H1 (cell line): ENCODE measurements at regions not wholly inside any gene's neighbourhood (a gene's known extent, or its start where the extent isn't known, plus 50 kb on each side); places are given as distances from the start of the nearest gene placed in this dataset.

ENCODE experiments used
- CTCF ChIA-PET: fragments of 300-600 bp; sonication (Branson Sonifier 250); formaldehyde crosslinking; loops from one replicate; lab custom pipeline; 2021; ENCODE audit not compliant: partially characterized antibody; lab: Charles Lee
- POLR2A ChIA-PET: fragments of 300-600 bp; sonication (Branson Sonifier 250); formaldehyde crosslinking; loops from one replicate; lab custom pipeline; 2021; ENCODE audit warnings: inconsistent platforms; ENCODE audit not compliant: partially characterized antibody; lab: Charles Lee
- DNase-seq, 2 experiments: peaks; one replicate each; pipeline versions ENCODE4 v3.0.0 to v3.0.0-alpha.2; 2010 to 2022; ENCODE audit warnings: low spot score in 2 of 2, low read depth in 1 of 2, mixed read lengths in 1 of 2
- FAIRE-seq: peaks from 2 replicates; lab custom pipeline; 2011; peaks lifted over from hg19 to GRCh38; lab: Jason Lieb, UNC
- H2AFZ ChIP-seq: 2 replicates; pipeline ENCODE4 v1.8.1; 2012; ENCODE audit warnings: low read length, inconsistent platforms
- H2AK5ac ChIP-seq: 2 replicates; pipeline ENCODE4 v1.6.1; 2013; ENCODE audit warnings: low read depth, low read length
- H2BK120ac ChIP-seq: replicated peaks from 2 replicates; pipeline ENCODE3; 2013; ENCODE audit warnings: low read depth, low read length, inconsistent platforms
- H2BK12ac ChIP-seq: 2 replicates; pipeline ENCODE4 v1.6.1; 2013; ENCODE audit warnings: low read depth, low read length
- H2BK15ac ChIP-seq: 2 replicates; pipeline ENCODE4 v1.6.1; 2013; ENCODE audit warnings: low read length
- H2BK20ac ChIP-seq: 2 replicates; pipeline ENCODE4 v1.6.1; 2013; ENCODE audit warnings: low read length
- H2BK5ac ChIP-seq: 2 replicates; pipeline ENCODE4 v1.6.1; 2013; ENCODE audit warnings: low read depth, low read length
- H3K14ac ChIP-seq: 2 replicates; pipeline ENCODE4 v1.6.1; 2013; ENCODE audit warnings: inconsistent platforms; ENCODE audit not compliant: insufficient read length
- H3K18ac ChIP-seq: 2 replicates; pipeline ENCODE4 v1.6.1; 2013; ENCODE audit warnings: low read length; ENCODE audit errors: extremely low read depth
- H3K23ac ChIP-seq: 2 replicates; pipeline ENCODE4 v1.6.1; 2013; ENCODE audit warnings: inconsistent platforms; ENCODE audit not compliant: insufficient read length
- H3K23me2 ChIP-seq: 2 replicates; pipeline ENCODE4 v1.6.1; 2013; ENCODE audit warnings: low read depth, low read length
- H3K27ac ChIP-seq: 2 replicates; pipeline ENCODE4 v1.6.1; 2011; ENCODE audit warnings: low read depth, low read length, inconsistent platforms
- H3K27me3 ChIP-seq, 4 experiments: replicated peaks in 1 of 4; 1 replicate in 1 of 4; 2 replicates in 3 of 4; pipeline versions ENCODE4 v1.6.1 to v1.8.1; 2011 to 2013; ENCODE audit warnings: low read length in 3 of 4, mild to moderate bottlenecking in 3 of 4, inconsistent platforms in 2 of 4, mixed read lengths in 2 of 4, moderate library complexity in 1 of 4; ENCODE audit not compliant: control insufficient read depth in 3 of 4, insufficient read depth in 3 of 4; ENCODE audit errors: extremely low read depth in 1 of 4
- H3K36me3 ChIP-seq, 4 experiments: 2 replicates each; pipeline versions ENCODE4 v1.6.1 to v1.8.1; 2011 to 2013; ENCODE audit warnings: mild to moderate bottlenecking in 4 of 4, low read length in 3 of 4, moderate library complexity in 2 of 4, control low read depth in 1 of 4, inconsistent platforms in 1 of 4; ENCODE audit not compliant: insufficient read depth in 4 of 4, control insufficient read depth in 2 of 4
- H3K4ac ChIP-seq: replicated peaks from 2 replicates; pipeline ENCODE3; 2013; ENCODE audit warnings: low read length, low read depth, mixed read lengths, inconsistent platforms; ENCODE audit not compliant: insufficient read length
- H3K4me1 ChIP-seq, 4 experiments: replicated peaks in 1 of 4; 1 replicate in 1 of 4; 2 replicates in 3 of 4; pipeline versions ENCODE4 v1.6.1 to v1.8.1; 2011 to 2013; ENCODE audit warnings: low read length in 3 of 4, inconsistent platforms in 2 of 4, mixed read lengths in 1 of 4; ENCODE audit not compliant: insufficient read depth in 4 of 4, control insufficient read depth in 3 of 4
- H3K4me2 ChIP-seq, 2 experiments: 2 replicates each; pipeline versions ENCODE4 v1.6.1 to v1.8.1; 2011 to 2013; ENCODE audit warnings: low read depth in 2 of 2, low read length in 2 of 2, control low read depth in 1 of 2, inconsistent platforms in 1 of 2, mild to moderate bottlenecking in 1 of 2; ENCODE audit not compliant: insufficient read depth in 1 of 2
- H3K4me3 ChIP-seq, 4 experiments: fragments of 200-600, 300-600 bp in 1 of 4; sonication (generic), shearing (Covaris generic), sonication (Bioruptor Twin) in 1 of 4; 2 replicates each; pipeline versions ENCODE4 v1.5.1 to v1.8.1; 2011 to 2016; ENCODE audit warnings: low read length in 4 of 4, low read depth in 3 of 4, control low read depth in 2 of 4, inconsistent platforms in 2 of 4, mild to moderate bottlenecking in 2 of 4, mixed read lengths in 1 of 4, moderate library complexity in 1 of 4; ENCODE audit not compliant: insufficient read depth in 2 of 4; ENCODE audit errors: extremely low read depth in 1 of 4
- H3K56ac ChIP-seq: replicated peaks from 2 replicates; pipeline ENCODE3; 2013; ENCODE audit warnings: low read depth, mild to moderate bottlenecking, mixed read lengths, low read length, inconsistent platforms; ENCODE audit not compliant: insufficient read length
- H3K79me1 ChIP-seq: 2 replicates; pipeline ENCODE4 v1.6.1; 2013; ENCODE audit warnings: low read depth, low read length, control low read depth
- H3K79me2 ChIP-seq, 2 experiments: 2 replicates each; pipeline versions ENCODE4 v1.6.1 to v1.8.1; 2012 to 2013; ENCODE audit warnings: low read length in 2 of 2, mild to moderate bottlenecking in 2 of 2, inconsistent platforms in 1 of 2; ENCODE audit not compliant: insufficient read depth in 2 of 2, control insufficient read depth in 1 of 2
- H3K9ac ChIP-seq, 4 experiments: replicated peaks in 1 of 4; 1 replicate in 1 of 4; 2 replicates in 3 of 4; pipeline versions ENCODE4 v1.6.1 to v1.8.1; 2011 to 2013; ENCODE audit warnings: low read depth in 3 of 4, low read length in 3 of 4, control low read depth in 2 of 4, mild to moderate bottlenecking in 2 of 4, moderate library complexity in 2 of 4, inconsistent platforms in 1 of 4; ENCODE audit errors: extremely low read depth in 1 of 4
- H3K9me3 ChIP-seq, 2 experiments: 2 replicates each; pipeline versions ENCODE4 v1.6.1 to v1.8.1; 2012 to 2013; ENCODE audit warnings: mild to moderate bottlenecking in 2 of 2, moderate library complexity in 2 of 2, control low read depth in 1 of 2, inconsistent platforms in 1 of 2, low read depth in 1 of 2, low read length in 1 of 2, mixed read lengths in 1 of 2; ENCODE audit not compliant: insufficient read depth in 2 of 2
- H4K20me1 ChIP-seq, 2 experiments: replicated peaks in 1 of 2; 2 replicates each; pipeline versions ENCODE3 to v1.8.1; 2011 to 2013; ENCODE audit warnings: inconsistent platforms in 2 of 2, low read length in 2 of 2, mild to moderate bottlenecking in 1 of 2; ENCODE audit not compliant: insufficient read depth in 2 of 2, control insufficient read depth in 1 of 2
- H4K5ac ChIP-seq: 2 replicates; pipeline ENCODE4 v1.6.1; 2013; ENCODE audit warnings: low read length, low read depth, mixed read lengths, inconsistent platforms; ENCODE audit not compliant: insufficient read length
- H4K8ac ChIP-seq: 2 replicates; pipeline ENCODE4 v1.8.0; 2013; ENCODE audit warnings: mild to moderate bottlenecking, moderate library complexity, low read length, inconsistent platforms; ENCODE audit not compliant: insufficient read depth; ENCODE audit errors: extremely low read depth
- H4K91ac ChIP-seq: replicated peaks from 2 replicates; pipeline ENCODE3; 2013; ENCODE audit warnings: low read length, mixed read lengths, inconsistent platforms; ENCODE audit not compliant: insufficient read length
- PHF8 ChIP-seq: fragments of 200-600 bp; sonication (generic); conservative IDR thresholded peaks from 2 replicates; pipeline ENCODE4 v1.7.1; 2012; ENCODE audit warnings: low read depth, mild to moderate bottlenecking, inconsistent platforms, low read length, moderate library complexity
- WGBS, 2 experiments: shearing (Covaris generic) in 1 of 2; methylation state at CpG; one replicate each; pipeline versions ENCODE4 v1.1.6 to v1.1.7; 2013 to 2015; ENCODE audit warnings: low lambda C conversion rate in 2 of 2, mixed read lengths in 2 of 2, inconsistent platforms in 1 of 2, low coverage in 1 of 2, missing lambda C conversion rate in 1 of 2; ENCODE audit not compliant: insufficient replicate concordance in 2 of 2, insufficient coverage in 1 of 2, insufficient read length in 1 of 2; ENCODE audit errors: extremely low coverage in 1 of 2, missing lambda C conversion rate in 1 of 2; 5-methylcytosine and 5-hydroxymethylcytosine counted together

DNA sequence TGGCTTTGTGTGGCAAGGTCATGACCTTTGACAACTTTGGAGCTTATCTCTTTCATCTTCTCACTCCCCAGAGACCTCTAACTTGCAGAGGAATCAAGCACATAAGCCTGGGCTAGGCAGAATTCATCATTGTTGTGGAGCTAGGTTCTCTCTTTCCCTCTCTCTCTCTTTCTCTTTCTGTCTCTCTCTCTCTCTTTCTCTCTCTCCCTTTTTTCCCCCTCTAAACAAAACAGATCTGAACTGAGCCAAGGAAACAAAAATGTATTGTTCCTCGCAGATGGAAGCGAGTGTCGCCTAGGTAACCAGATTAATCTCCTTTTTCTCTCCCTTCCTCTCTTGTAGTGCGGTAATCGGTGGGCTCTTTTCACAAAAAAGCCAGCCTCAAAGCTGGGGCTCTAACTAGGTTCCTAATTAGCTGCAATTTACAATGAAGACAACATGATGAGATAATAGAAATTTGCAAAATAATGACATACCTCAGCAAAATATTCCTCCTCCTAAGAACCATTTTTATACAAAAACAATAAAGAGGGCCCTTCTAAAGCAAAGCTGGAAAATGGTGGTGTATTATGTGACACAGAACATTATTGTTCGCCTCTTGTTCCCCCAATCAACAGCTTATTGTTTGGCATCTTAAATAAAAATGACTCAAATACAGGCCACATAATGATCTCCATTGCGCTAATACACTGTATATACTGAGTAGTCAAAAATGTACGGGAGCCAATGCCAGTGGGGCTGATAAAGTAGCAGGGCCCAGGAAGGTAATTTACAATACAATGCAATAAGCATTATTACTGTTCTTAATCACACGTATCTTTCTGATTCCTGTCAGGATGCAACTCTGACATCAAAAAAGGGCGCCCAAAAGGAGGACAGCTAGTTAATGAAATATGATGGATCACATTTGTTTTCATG lies 65.7 kb upstream of the SOX5 start:
- H2BK20ac ChIP-seq = no peak overlapping the region
- no peak overlapping the region for H2AFZ ChIP-seq
- no peaks in the 10 kb centered on the region for H3K79me2 ChIP-seq
- no peak overlapping the region for H2AK5ac ChIP-seq
- H3K23me2 ChIP-seq = no peaks in the 10 kb centered on the region
- no peaks in the 10 kb centered on the region for H4K20me1 ChIP-seq
- no peak overlapping the region for H3K18ac ChIP-seq
- no peak overlapping the region for H3K23ac ChIP-seq
- H2BK120ac ChIP-seq = no peak overlapping the region
- no peak overlapping the region for H3K14ac ChIP-seq
- H3K4ac ChIP-seq = no peak overlapping the region
- H2BK5ac ChIP-seq = no peak overlapping the region
- no peak overlapping the region for H4K8ac ChIP-seq
- H3K27ac ChIP-seq = no peak overlapping the region
- H4K91ac ChIP-seq = no peak overlapping the region
- FAIRE-seq = no peak
- H4K5ac ChIP-seq = no peak overlapping the region
- POLR2A ChIA-PET = no interaction called here
- H3K9ac ChIP-seq = no peak overlapping the region
- H2BK12ac ChIP-seq = no peak overlapping the region
- H3K4me1 ChIP-seq = peaks cover 0 to 4% (median 0%) of the 10 kb centered on the region in 4 experiments; a peak in 3 of 7 replicates
- H3K4me2 ChIP-seq = no peak overlapping the region; a peak in 1 of 4 replicates
- CTCF ChIA-PET = interaction anchor here (0.7 to 4.1 kb wide), 6 partner anchors 8 to 306 kb away, joined by 3 to 22 read pairs (median 4); no protein-coding TSS in a partner anchor
- 33% methylated on average over 10 of the region's 10 CpGs; no CpG with 5 or more reads in 1 of the 2 experiments for WGBS, 2 experiments
- H3K79me1 ChIP-seq = no peaks in the 10 kb centered on the region
- no peak overlapping the region for H2BK15ac ChIP-seq
- H3K56ac ChIP-seq = no peak overlapping the region
- peaks cover 15 to 34% (median 21%) of the 10 kb centered on the region in 4 experiments for H3K27me3 ChIP-seq
- no peaks in the 10 kb centered on the region for H3K9me3 ChIP-seq
- H3K36me3 ChIP-seq = no peaks in the 10 kb centered on the region
- H3K4me3 ChIP-seq = no peak overlapping the region
- DNase-seq = no peak
- no peak for TF ChIP-seq PHF8
